Parathyroid adenoma (tissue), 2 donors: ENCODE measurements at regions not wholly inside any gene's neighbourhood (a gene's known extent, or its start where the extent isn't known, plus 50 kb on each side); places are given as distances from the start of the nearest gene placed in this dataset.

Source experiments
- H2AFZ ChIP-seq: fragments of 300-600 bp; sonication (generic); one replicate; pipeline ENCODE4 v1.7.0; 2017; ENCODE audit warnings: antibody characterized with exemption, mild to moderate bottlenecking
- H3K27ac ChIP-seq: fragments of 300-600 bp; sonication (generic); one replicate; pipeline ENCODE4 v1.7.0; 2017
- H3K27me3 ChIP-seq: fragments of 300-600 bp; sonication (generic); one replicate; pipeline ENCODE4 v1.7.0; 2017; ENCODE audit warnings: low read length; ENCODE audit not compliant: control insufficient read depth, insufficient read depth
- H3K36me3 ChIP-seq: fragments of 300-600 bp; sonication (generic); one replicate; pipeline ENCODE4 v1.7.0; 2017; ENCODE audit warnings: low read length; ENCODE audit not compliant: control insufficient read depth, insufficient read depth
- H3K4me1 ChIP-seq: fragments of 300-600 bp; sonication (generic); one replicate; pipeline ENCODE4 v1.7.0; 2017; ENCODE audit warnings: control low read depth
- H3K4me2 ChIP-seq: fragments of 300-600 bp; sonication (generic); one replicate; pipeline ENCODE4 v1.7.0; 2017; ENCODE audit warnings: low read length
- H3K4me3 ChIP-seq: fragments of 300-600 bp; sonication (generic); one replicate; pipeline ENCODE4 v1.7.0; 2017; ENCODE audit warnings: low read depth, low read length
- H3K79me2 ChIP-seq: fragments of 300-600 bp; sonication (generic); one replicate; pipeline ENCODE4 v1.7.0; 2017; ENCODE audit warnings: control low read depth
- H3K9ac ChIP-seq: fragments of 300-600 bp; sonication (generic); one replicate; pipeline ENCODE4 v1.7.0; 2017; ENCODE audit warnings: mild to moderate bottlenecking
- H3K9me3 ChIP-seq: fragments of 300-600 bp; sonication (generic); one replicate; pipeline ENCODE4 v1.7.0; 2017; ENCODE audit warnings: low read length; ENCODE audit not compliant: control insufficient read depth
- CTCF ChIP-seq: fragments of 300-600 bp; sonication (generic); IDR thresholded peaks from one replicate; pipeline ENCODE4 v1.7.0; 2017; ENCODE audit warnings: antibody characterized with exemption, mild to moderate bottlenecking
- donor health status: primary hyperparathyroidism.

GRCh38 chr6:108758884-108759283 is 89.3 kb upstream of the ARMC2 start:
- H3K9ac ChIP-seq = no peak overlapping the region
- no peaks in the 10 kb centered on the region for H3K27me3 ChIP-seq
- no peak overlapping the region for H3K4me3 ChIP-seq
- no peak overlapping the region for H3K4me2 ChIP-seq
- H2AFZ ChIP-seq = no peak overlapping the region
- no peaks in the 10 kb centered on the region for H3K4me1 ChIP-seq
- H3K9me3 ChIP-seq = no peaks in the 10 kb centered on the region
- H3K79me2 ChIP-seq = no peaks in the 10 kb centered on the region
- no peaks in the 10 kb centered on the region for H3K36me3 ChIP-seq
- no peak overlapping the region for H3K27ac ChIP-seq
- TF ChIP-seq CTCF = no peak

- Histone ChIP-seq H3K4me2 (no peak overlapping the region), H3K79me2 (no peaks in the 10 kb centered on the region), H3K9me3 (no peaks in the 10 kb centered on the region), H3K27ac (no peak overlapping the region), H2AFZ (no peak overlapping the region), H3K4me3 (no peak overlapping the region), H3K4me1 (no peaks in the 10 kb centered on the region), H3K27me3 (no peaks in the 10 kb centered on the region), H3K36me3 (no peaks in the 10 kb centered on the region), H3K9ac (no peak overlapping the region)
- no peak for TF ChIP-seq CTCF
These were observed 87.8 kb upstream of the ARMC2 start for GRCh38 chr6:108760126-108761050.

- no peak overlapping the region for H3K4me3 ChIP-seq
- no peaks in the 10 kb centered on the region for H3K36me3 ChIP-seq
- no peaks in the 10 kb centered on the region for H3K4me1 ChIP-seq
- no peaks in the 10 kb centered on the region for H3K79me2 ChIP-seq
- H2AFZ ChIP-seq = no peak overlapping the region
- no peak for TF ChIP-seq CTCF
- H3K4me2 ChIP-seq = no peak overlapping the region
- H3K27me3 ChIP-seq = no peaks in the 10 kb centered on the region
- no peak overlapping the region for H3K27ac ChIP-seq
- H3K9ac ChIP-seq = no peak overlapping the region
- no peaks in the 10 kb centered on the region for H3K9me3 ChIP-seq
These were observed 85.8 kb upstream of the ARMC2 start for GRCh38 chr6:108762394-108762793.

GRCh38 chr6:108763931-108764579 is 84.2 kb upstream of the ARMC2 start:
- Histone ChIP-seq H3K79me2 (no peaks in the 10 kb centered on the region), H3K27me3 (no peaks in the 10 kb centered on the region), H3K27ac (no peak overlapping the region), H2AFZ (no peak overlapping the region), H3K9ac (no peak overlapping the region), H3K4me2 (no peak overlapping the region), H3K36me3 (no peaks in the 10 kb centered on the region), H3K4me3 (no peak overlapping the region), H3K9me3 (no peaks in the 10 kb centered on the region), H3K4me1 (no peaks in the 10 kb centered on the region)
- no peak for TF ChIP-seq CTCF
